CD4-positive, alpha-beta T cell (primary cell): ENCODE measurements at regions not wholly inside any gene's neighbourhood (a gene's known extent, or its start where the extent isn't known, plus 50 kb on each side); places are given as distances from the start of the nearest gene placed in this dataset.
A peak's percentile ranks its signal among the peaks of the same experiment; 100 is the strongest.

ENCODE experiments used
- ATAC-seq: fragments of 200-7000 bp; cut with Tn5 transposase; one replicate; pipeline ENCODE4 v1.10.0; 2022; ENCODE audit warnings: mild to moderate bottlenecking; ENCODE audit not compliant: poor library complexity
- CTCF ChIA-PET: fragments of 350-600 bp; sonication (Branson Sonifier 250); formaldehyde crosslinking; loops from one replicate; lab custom pipeline; 2021; ENCODE audit warnings: antibody characterized with exemption, inconsistent platforms; lab: Charles Lee
- POLR2A ChIA-PET: fragments of 350-600 bp; sonication (Branson Sonifier 250); formaldehyde crosslinking; loops from one replicate; lab custom pipeline; 2021; ENCODE audit warnings: antibody characterized with exemption, inconsistent platforms; lab: Charles Lee
- DNase-seq, 14 experiments: peaks; one replicate each; pipeline ENCODE4 v3.0.0-alpha.2; 2013 to 2020; ENCODE audit warnings: mixed read lengths in 2 of 14
- H3K27ac ChIP-seq, 2 donors: one replicate each; pipeline versions ENCODE4 v1.5.1 to v1.7.0; 2013; ENCODE audit warnings: low read length in 2 of 2, low read depth in 1 of 2, mild to moderate bottlenecking in 1 of 2
- H3K27me3 ChIP-seq, 2 experiments: 1 replicate in 1 of 2; 2 replicates in 1 of 2; pipeline versions ENCODE4 v1.6.1 to v1.7.0; 2013; ENCODE audit warnings: low read length in 2 of 2, control low read depth in 1 of 2, mild to moderate bottlenecking in 1 of 2, moderate library complexity in 1 of 2; ENCODE audit not compliant: insufficient read depth in 2 of 2, control insufficient read depth in 1 of 2
- H3K36me3 ChIP-seq: one replicate; pipeline ENCODE4 v1.6.1; 2013; ENCODE audit warnings: low read length, control low read depth; ENCODE audit not compliant: insufficient read depth
- H3K4me1 ChIP-seq: one replicate; pipeline ENCODE4 v1.6.1; 2013; ENCODE audit warnings: low read length, control low read depth; ENCODE audit not compliant: insufficient read depth
- H3K4me3 ChIP-seq: one replicate; pipeline ENCODE4 v1.5.1; 2013; ENCODE audit warnings: mild to moderate bottlenecking, low read length, moderate library complexity
- H3K9me3 ChIP-seq, 2 experiments: 1 replicate in 1 of 2; 2 replicates in 1 of 2; pipeline versions ENCODE4 v1.6.1 to v1.7.0; 2013; ENCODE audit warnings: low read length in 2 of 2, mild to moderate bottlenecking in 2 of 2, control low read depth in 1 of 2, moderate library complexity in 1 of 2; ENCODE audit not compliant: control insufficient read depth in 1 of 2, insufficient read depth in 1 of 2
- H3K27ac Mint-ChIP-seq: one replicate; pipeline ENCODE4 v1.8.0; 2020; ENCODE audit warnings: mixed read lengths
- H3K27me3 Mint-ChIP-seq: one replicate; pipeline ENCODE4 v1.8.0; 2021; ENCODE audit warnings: mixed read lengths
- H3K36me3 Mint-ChIP-seq: one replicate; pipeline ENCODE4 v1.8.0; 2021; ENCODE audit warnings: low read depth, mixed read lengths
- H3K4me1 Mint-ChIP-seq: one replicate; pipeline ENCODE4 v1.8.0; 2021; ENCODE audit warnings: low read depth, mixed read lengths
- H3K4me3 Mint-ChIP-seq: one replicate; pipeline ENCODE4 v1.8.0; 2020; ENCODE audit warnings: mild to moderate bottlenecking, mixed read lengths
- H3K9me3 Mint-ChIP-seq: one replicate; pipeline ENCODE4 v1.8.0; 2020; ENCODE audit warnings: mixed read lengths
- intact Hi-C, 2 experiments: fragments of 100-400 bp; cut with DNase I in 1 of 2; cut with micrococcal nuclease in 1 of 2; formaldehyde crosslinking; loops; one replicate each; pipeline versions ENCODE4 v1.15.1 to v1.9.0; 2023 to 2025; cut with DNase I, micrococcal nuclease
- TF ChIP-seq, protein P1 (sequence below): fragments of 200-600 bp; IDR thresholded peaks from one replicate; pipeline ENCODE4 v1.8.0; 2022; ENCODE audit warnings: antibody characterized with exemption, mild to moderate bottlenecking

GRCh38 chr12:34107016-34107415, 84.7 kb downstream of the ALG10 start:
- CTCF ChIA-PET, result no interaction called here
- intact Hi-C loops, result no loop called here
- Mint-ChIP-seq H3K9me3 (no peaks in the 10 kb centered on the region), H3K4me3 (no peak overlapping the region), H3K27me3 (peaks cover 50% of the 10 kb centered on the region), H3K36me3 (no peaks in the 10 kb centered on the region), H3K4me1 (no peaks in the 10 kb centered on the region), H3K27ac (no peak overlapping the region)
- peaks cover 20 to 35% of the 10 kb centered on the region in 2 experiments for H3K27me3 ChIP-seq
- no peak overlapping the region for H3K27ac ChIP-seq
- H3K36me3 ChIP-seq, result no peaks in the 10 kb centered on the region
- peaks cover 0 to 12% of the 10 kb centered on the region in 2 experiments for H3K9me3 ChIP-seq
- ATAC-seq, result no peak
- TF ChIP-seq, protein P1, sequence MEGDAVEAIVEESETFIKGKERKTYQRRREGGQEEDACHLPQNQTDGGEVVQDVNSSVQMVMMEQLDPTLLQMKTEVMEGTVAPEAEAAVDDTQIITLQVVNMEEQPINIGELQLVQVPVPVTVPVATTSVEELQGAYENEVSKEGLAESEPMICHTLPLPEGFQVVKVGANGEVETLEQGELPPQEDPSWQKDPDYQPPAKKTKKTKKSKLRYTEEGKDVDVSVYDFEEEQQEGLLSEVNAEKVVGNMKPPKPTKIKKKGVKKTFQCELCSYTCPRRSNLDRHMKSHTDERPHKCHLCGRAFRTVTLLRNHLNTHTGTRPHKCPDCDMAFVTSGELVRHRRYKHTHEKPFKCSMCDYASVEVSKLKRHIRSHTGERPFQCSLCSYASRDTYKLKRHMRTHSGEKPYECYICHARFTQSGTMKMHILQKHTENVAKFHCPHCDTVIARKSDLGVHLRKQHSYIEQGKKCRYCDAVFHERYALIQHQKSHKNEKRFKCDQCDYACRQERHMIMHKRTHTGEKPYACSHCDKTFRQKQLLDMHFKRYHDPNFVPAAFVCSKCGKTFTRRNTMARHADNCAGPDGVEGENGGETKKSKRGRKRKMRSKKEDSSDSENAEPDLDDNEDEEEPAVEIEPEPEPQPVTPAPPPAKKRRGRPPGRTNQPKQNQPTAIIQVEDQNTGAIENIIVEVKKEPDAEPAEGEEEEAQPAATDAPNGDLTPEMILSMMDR, result no peak
- POLR2A ChIA-PET, result no interaction called here
- no peak overlapping the region for H3K4me3 ChIP-seq
- DNase-seq, result no peak
- no peaks in the 10 kb centered on the region for H3K4me1 ChIP-seq

DNA sequence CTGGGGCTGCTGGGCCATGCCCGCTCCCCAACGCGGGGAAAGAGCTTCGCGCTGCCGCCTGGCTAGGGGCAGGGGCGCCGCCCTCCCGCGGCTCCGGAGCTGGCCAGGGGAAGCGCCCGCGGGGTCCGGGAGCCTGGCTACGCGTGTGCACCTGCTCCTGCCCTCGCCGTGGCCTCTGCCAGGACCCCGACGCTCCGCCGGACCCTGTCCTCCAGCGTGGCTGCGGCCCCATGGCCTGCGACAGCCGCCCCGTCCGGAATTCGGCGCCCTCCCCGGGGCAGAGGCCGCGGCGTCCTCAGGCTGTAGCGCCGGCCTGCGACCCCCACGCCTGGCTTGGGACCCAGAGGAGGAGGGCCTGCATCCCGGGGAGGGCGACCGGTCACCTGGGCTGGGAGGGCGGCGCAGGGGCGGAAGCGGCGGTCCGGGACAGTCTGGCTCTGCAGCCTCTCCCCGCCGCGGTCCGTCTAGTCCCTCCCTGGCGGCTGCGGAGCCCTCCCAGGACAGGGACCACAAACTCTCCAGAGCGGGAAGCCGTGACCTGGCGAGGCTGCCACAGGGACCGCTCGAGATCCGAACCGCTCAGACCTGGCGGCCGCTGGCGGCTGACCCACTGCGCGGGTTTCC, 85.6 kb downstream of the ALG10 start:
- Mint-ChIP-seq H3K36me3 (no peaks in the 10 kb centered on the region), H3K9me3 (no peaks in the 10 kb centered on the region), H3K27me3 (peaks cover 42% of the 10 kb centered on the region), H3K4me3 (no peak overlapping the region), H3K4me1 (no peaks in the 10 kb centered on the region), H3K27ac (no peak overlapping the region)
- H3K4me3 ChIP-seq, result no peak overlapping the region
- no peaks in the 10 kb centered on the region for H3K4me1 ChIP-seq
- CTCF ChIA-PET, result no interaction called here
- intact Hi-C loops, result no loop called here
- no peak for DNase-seq
- H3K36me3 ChIP-seq, result no peaks in the 10 kb centered on the region
- peaks cover 20 to 35% of the 10 kb centered on the region in 2 experiments for H3K27me3 ChIP-seq
- ATAC-seq, result no peak
- POLR2A ChIA-PET, result no interaction called here
- no peak overlapping the region for H3K27ac ChIP-seq
- TF ChIP-seq, protein P1, result no peak
- H3K9me3 ChIP-seq, result peaks cover 0 to 12% of the 10 kb centered on the region in 2 experiments

DNA sequence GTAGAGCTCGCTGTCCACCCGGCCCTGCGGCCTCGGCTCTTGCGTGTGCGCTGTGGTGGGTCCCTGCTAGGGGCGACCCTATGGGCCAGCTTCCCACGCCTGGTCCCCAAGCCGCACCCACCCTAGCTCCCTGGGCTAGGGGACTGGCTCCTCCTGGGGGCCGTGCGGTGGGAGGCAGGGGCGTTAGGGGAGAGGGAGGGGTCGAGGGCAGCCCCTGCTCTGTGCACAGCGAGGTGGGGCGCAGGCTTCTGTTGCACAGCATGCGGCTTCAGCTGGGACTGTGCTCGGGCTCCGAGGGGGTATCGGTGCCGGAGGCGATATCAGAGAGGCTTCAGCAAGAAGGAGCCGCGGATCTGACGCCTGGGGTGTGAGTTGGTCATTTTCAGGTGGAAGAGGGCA, 86.1 kb downstream of the ALG10 start:
- TF ChIP-seq, protein P1, result no peak
- intact Hi-C loops, result no loop called here
- Histone ChIP-seq H3K27ac (no peak overlapping the region), H3K36me3 (no peaks in the 10 kb centered on the region), H3K9me3 (peaks cover 0 to 12% of the 10 kb centered on the region in 2 experiments), H3K4me1 (no peaks in the 10 kb centered on the region), H3K4me3 (no peak overlapping the region), H3K27me3 (peaks cover 20 to 35% of the 10 kb centered on the region in 2 experiments)
- ATAC-seq, result no peak
- no peaks in the 10 kb centered on the region for H3K9me3 Mint-ChIP-seq
- no peaks in the 10 kb centered on the region for H3K36me3 Mint-ChIP-seq
- ChIA-PET POLR2A (no interaction called here), CTCF (no interaction called here)
- peaks cover 43% of the 10 kb centered on the region for H3K27me3 Mint-ChIP-seq
- H3K4me1 Mint-ChIP-seq, result no peaks in the 10 kb centered on the region
- H3K27ac Mint-ChIP-seq, result no peak overlapping the region
- peak in 1 of 14 experiments; percentile 7 for DNase-seq
- H3K4me3 Mint-ChIP-seq, result no peak overlapping the region
